Stimulated activated CD4-positive, alpha-beta T cell treated with anti-CD3 and anti-CD28 coated beads, Interleukin-15, amount 100 ng/mL, for 1 hour (primary cell): ENCODE measurements at regions not wholly inside any gene's neighbourhood (a gene's known extent, or its start where the extent isn't known, plus 50 kb on each side); places are given as distances from the start of the nearest gene placed in this dataset.

Experiments
- DNase-seq, 2 donors: peaks; one replicate each; pipeline ENCODE4 v3.0.0-alpha.2; 2020; ENCODE audit warnings: low read depth in 1 of 2, low spot score in 1 of 2

DNA sequence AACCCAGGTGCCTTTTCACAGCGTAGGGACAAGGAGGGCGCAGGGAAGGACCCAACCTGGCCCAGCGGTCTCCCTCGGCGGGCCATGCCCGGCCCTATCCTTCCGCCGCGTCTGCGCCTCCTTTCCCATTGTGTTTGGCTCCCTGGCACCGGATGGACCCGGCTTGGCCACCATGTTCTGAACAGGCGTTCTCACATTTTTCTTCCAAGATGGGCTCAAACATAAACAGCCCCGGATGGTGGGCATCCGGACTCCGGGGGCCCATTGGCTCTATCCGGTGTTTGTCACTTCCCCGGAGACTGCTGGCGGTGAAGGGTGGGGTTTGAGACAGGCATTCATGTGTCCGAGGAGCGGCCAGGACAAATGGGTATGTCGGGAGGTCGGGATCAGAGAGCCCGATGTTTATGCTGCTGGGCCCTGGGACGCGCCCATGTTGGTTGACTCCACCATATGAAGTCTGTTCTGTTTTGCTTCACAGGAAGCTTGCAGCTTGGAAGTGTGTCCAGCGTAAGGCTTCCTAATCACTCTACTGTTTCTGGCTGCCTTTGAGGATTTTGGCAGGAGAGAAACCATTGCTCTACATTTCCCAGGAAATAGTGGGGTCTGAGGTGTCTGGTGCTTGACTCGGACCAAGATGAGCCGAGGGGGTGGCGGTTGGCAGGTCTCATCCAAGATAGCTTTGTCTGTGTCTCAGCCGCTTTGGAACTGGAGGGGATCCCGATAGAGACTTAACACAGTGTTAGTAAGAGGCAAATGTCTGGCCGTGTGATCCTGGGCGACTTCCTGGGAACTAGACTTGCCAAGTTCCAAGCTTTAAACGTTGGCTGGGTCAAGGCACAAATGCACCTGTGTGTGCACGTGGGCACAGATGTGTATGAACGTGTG is 188.3 kb downstream of the IRF8 start:
- no peak for DNase-seq

DNA sequence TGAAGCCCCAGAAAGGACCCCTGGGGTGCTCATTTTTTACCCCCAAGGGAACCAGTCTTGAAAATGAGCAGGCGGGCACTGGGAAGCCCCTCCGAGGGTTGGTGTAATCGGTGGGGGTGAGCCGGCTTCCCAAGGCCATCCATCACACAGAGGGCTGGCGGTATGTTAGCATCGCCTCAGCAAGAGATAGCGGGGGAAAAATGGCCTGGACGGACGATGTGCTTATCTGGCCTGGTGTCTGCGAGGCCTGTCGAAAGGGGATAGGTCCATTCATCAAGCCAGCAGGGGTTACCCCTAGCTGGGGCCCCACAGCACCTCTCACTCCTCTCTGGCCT is 188.9 kb downstream of the IRF8 start:
- DNase-seq = no peak

- DNase-seq = no peak
Measured at GRCh38 chr16:86088287-86088686, 189.3 kb downstream of the IRF8 start.

DNA sequence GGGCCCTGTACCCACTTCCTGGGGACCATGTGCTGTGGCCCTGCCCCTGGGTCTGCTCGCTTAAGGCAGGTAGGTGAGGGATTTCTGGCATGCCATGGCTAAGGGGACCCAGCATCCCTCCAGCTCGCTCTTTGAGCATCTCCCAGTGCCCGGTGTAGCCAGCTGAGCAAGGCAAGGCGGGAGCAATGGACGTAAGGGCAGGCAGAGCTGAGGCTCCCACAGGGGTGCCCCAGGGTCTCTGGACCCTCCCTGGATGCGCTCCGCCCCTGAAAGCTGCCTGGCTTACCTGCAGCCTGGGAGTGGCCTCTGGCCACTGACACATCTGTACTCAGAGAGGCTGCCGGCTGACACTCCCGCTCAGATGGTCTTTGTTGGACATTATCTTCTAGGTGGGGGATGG is 189.9 kb downstream of the IRF8 start:
- no peak for DNase-seq

- no peak for DNase-seq
Measured at GRCh38 chr16:86089334-86089900, 190.5 kb downstream of the IRF8 start.

DNA sequence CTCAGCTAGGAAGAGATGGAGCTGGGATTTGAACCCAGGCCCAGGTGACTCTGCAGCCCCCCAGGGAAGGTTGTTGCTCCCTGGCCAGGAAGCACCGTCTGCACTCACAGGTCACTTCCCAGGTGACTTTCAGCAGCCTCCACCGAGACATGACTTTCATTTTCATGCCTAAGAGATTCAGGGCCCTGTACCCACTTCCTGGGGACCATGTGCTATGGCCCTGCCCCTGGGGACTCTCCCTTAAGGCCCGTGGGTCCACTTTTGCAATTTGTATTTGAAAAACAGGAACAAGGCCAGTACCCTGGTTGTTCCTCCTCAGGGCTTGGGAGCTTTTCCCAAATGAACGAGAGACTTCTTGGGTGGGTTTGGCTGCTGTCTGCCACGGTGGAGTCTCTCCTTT is 191.0 kb downstream of the IRF8 start:
- DNase-seq = no peak

DNA sequence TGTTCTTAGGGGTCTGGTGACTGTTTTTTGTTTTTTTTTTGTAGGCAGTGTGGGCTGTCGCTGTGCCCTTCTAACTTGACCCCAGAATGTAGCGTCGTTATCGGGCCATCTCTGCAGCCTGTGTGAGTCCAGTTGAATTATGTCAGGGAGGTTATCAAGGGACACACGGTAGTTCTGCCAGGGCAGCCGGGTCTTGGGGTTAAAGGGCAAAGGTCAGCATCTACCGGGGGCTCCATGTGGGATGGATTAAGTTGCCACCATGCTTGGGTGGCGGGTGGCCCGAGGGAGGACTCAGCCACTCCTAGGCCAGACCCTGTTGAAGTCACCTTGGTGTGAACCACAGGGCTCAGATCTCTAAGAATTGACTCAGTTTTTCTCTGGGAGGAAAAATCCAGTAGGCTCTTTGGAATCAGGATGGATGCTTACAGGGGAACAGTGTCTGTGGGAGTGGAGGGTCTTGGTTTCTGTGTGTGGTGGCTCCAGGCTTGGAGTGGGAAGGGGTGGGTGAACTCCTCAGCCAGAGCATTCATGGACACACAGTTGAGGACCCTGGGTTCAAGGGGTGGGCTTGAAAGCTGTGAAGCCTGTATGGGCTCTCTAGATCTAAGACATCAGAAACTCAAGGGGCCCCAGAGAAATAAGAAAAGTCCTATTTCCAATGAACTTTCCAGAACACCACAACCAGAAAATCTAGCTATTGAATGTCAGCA is 191.7 kb downstream of the IRF8 start:
- no peak for DNase-seq

DNA sequence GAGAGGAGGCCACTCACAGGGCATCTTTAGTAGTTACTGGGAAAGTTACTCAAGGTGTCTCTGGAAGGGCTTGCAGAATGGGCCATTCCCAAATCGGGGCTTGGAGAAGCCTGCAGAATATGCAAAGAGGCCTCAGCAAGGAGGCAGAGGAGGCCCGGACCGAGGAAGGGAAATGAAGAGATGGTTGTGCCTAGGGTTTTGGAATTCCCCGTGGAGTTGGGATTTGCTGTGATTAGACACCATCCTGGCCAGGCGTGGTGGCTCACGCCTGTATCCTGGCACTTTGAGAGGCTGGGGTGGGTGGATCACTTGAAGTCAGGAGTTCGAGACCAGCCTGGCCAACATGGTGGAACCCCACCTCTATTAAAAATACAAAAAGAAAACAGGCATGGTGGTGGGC is 193.0 kb downstream of the IRF8 start:
- no peak for DNase-seq

DNA sequence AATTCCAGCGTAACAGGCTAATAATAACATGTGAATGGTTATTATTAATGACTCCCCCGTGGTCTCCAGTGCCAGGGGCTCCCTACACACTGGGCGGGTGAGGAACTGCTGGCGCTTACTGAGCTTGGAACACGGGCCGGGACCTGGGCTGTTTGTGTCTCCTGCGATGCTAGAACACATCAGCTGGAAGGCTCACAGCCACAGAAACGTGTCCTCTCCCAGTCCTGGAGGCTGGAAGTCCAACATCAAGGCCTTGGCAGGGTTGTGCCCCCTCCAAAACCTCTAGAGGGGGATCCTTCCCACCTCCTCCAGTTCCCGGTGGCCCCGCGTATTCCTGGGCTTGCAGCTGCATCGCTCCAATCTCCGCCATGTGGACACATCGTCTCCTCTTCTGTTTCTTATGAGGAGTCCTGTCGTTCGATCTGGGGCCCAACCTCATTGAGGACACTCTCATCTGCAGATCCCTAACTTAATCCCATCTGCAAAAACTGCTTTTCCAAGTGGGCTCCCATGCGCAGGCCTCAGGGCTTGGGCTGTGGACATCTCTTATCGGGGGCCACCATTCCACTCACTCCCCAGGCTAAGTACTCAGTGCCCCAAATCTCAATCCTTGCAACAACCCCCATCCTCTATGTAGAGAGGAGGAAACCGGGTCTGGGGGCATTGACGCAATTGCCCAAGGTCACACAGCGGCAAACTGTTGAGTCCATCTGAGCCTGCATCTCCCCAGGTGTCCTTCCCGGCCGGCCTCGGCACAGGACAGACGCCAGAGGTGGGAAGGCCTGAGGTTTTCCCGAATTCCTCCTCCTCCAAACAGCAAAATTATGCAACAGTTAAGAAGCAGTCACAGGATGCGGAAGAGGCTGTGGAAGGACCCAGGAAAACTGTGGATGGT is 193.9 kb downstream of the IRF8 start:
- no peak for DNase-seq

DNA sequence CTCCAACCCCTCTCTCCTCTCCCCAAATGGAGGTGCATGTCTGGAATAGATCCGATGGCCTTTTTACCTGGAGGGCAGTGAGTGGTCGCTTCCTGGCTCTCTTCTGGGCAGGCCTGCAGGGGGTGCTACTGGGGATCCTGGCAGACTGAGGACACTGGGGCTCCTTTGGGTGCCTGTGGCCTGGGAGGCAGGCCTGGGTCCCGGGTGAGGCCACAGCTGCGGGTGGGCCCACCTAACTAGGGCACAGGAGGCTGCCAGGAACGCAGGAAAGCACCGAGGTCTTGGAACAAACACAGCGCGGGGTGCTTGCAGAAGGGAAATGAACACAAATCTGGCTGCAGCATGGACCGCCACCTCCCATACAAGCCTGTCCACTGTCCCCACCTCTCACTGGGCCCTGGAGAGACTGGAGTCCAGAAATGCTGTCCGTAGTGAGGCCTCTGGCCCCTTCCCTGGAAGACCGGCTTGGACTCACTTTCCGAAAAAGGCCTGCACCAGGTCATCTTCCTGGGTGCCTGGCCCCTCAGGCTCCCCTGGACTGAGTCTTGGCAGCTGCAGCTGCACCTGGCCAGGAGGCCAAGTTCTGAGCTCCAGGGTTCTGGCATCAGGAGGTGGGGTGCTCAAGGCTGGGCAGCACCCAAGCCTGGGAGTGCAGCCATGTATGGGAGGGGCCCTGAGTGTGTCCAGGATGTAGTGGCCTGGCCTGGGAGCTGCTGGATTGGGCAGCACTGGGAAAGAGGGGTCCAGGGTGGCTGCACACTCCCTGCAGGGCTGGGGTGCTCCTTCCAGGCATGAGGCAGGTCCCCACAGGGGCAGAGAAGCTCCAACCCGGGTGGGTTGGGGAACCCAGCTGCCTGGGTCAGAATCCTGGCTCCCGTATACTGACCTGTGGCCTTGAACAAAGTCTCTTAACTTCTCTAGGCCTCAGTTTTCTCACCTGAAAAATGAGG is 195.1 kb downstream of the IRF8 start:
- DNase-seq = no peak

- no peak for DNase-seq
Measured at GRCh38 chr16:86095131-86095752, 196.3 kb downstream of the IRF8 start.

- no peak for DNase-seq
Measured at GRCh38 chr16:86095906-86096485, 197.0 kb downstream of the IRF8 start.

GRCh38 chr16:86096850-86097249 is 197.9 kb downstream of the IRF8 start:
- DNase-seq = no peak

DNA sequence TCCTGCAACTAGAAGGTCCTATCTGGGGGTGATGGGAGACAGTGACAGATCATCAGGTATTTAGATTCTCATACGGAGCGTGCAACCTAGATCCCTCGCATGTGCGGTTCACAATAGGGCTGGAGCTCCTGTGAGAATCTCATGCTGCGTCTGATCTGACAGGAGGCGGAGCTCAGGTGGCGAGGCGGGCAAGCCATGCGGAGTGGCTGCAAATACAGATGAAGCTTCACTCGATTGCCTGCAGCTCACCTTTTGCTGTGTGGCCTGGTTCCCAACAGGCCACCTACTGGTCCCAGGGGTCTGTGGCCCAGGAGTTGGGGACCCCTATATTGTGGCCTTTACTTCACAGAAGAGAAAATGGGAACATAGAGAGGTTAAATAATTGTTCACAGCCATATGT is 200.4 kb downstream of the IRF8 start:
- no peak for DNase-seq

DNA sequence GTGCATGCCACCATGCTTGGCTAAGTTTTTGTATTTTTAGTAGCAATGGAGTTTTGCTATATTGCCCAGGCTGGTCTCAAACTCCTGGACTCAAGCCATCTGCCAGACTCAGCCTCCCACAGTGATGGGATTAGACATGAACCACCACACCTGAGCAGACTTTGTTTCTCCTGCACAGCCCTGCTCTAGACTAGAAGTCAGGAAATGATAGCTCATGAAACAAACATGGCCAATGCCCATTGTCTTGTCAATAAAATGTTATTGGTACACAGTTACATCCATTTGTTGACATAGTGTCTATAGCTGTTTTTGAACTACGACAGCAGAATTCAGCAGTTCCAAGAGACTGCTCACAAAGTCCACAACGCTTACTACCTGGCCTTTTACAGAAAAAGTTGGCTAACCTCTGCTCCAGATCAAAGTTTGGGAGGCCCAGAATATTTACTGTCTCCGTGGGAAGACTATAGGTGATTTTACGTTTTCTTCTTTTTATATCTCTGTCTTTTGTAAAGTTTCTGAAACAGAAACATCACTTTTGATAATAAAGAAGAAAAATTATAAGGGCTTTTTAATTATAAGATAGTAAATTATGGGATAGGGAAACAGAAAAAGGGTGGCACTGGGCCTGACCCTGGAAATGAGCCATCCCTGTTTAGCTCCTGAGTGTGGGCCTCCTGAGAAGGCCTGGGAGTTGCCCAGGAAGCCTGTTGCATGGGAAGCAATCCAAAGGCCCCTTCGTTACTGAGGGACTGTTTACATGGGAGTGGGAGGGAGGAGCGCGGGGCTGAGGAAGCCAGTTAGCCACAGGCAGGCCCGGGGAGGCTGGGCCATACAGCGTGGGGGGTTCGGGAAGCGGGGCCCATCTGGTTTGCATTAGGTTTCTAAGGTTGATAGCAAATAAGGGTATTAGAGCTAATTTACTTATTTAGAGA is 201.5 kb downstream of the IRF8 start:
- no peak for DNase-seq

DNA sequence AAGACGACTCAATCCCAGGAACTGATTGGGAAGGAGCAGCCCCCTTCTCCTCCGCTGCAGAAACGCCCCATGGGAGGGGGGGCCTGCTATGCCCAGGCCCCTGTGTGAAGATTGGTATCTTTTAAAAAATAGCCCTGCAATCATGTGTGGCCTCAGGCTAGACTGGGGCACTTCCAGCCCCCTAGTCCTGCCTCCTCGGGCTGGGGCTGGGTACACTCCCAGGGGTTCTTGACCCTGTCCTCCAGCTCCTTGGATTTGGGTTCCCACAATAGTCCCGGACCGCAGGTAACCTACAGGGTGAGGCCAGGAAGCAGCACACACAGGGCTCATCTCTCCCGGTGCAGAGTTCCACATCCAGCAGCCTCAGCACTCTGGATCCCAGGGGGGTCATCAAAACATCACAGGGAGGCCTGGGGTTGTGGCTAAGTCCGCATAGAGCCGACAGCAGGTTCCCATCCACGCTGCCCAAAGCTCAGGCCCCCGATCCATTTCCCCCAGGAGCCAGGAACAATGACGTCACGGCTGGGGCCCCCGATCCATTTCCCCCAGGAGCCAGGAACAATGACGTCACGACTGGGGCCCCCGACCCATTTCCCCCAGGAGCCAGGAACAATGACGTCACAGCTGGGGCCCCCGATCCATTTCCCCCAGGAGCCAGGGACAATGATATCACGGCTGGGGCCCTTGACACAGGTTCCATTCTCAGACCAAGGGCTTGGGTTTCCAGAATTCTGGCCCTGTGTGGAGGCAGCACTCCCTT is 202.4 kb downstream of the IRF8 start:
- no peak for DNase-seq

GRCh38 chr16:86101897-86102157 is 202.9 kb downstream of the IRF8 start:
- no peak for DNase-seq

DNA sequence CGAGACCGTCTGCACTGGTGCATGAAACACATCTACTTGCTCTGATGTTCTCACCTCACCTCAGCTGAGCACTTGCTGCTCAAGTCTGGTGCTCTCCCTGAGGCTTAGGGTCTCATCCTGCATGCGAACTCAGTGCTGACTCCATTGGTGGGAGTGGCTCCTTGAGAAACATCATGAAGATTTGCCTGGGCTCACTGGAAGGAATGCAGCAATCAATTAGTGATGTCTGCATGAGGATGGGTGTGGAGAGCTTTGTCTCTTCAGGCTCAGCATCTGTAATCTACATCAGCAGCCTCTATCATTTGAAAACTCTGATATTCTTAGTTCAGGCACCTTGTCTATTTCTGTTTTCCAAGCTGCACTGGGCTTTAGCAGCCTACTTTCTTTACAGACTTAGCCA is 204.4 kb downstream of the IRF8 start:
- no peak for DNase-seq
